Posterior vena cava (tissue), 2 donors: ENCODE measurements at regions not wholly inside any gene's neighbourhood (a gene's known extent, or its start where the extent isn't known, plus 50 kb on each side); places are given as distances from the start of the nearest gene placed in this dataset.

Experiments
- DNase-seq: peaks from one replicate; pipeline ENCODE4 v3.0.0-alpha.2; 2020; ENCODE audit warnings: low spot score
- intact Hi-C, 2 donors: fragments of 100-400 bp; cut with DNase I; formaldehyde crosslinking; loops; one replicate each; pipeline versions ENCODE4 v1.14.1 to v1.14.2; 2022 to 2023
- donor health status: DM: yes; HTN: yes; CAD: no.
- donor health status: DM: yes; HTN: yes; CAD: no.

GRCh38 chr5:118558871-118559270 lies 429.5 kb downstream of the DTWD2 start:
- DNase-seq: no peak
- intact Hi-C loops: no loop called here

- no peak for DNase-seq
- intact Hi-C loops: no loop called here
Measured at GRCh38 chr5:118557251-118557661, 431.1 kb downstream of the DTWD2 start.

GRCh38 chr5:118556792-118557191 lies 431.6 kb downstream of the DTWD2 start:
- no peak for DNase-seq
- intact Hi-C loops: no loop called here

GRCh38 chr5:118555727-118556126 lies 432.6 kb downstream of the DTWD2 start:
- DNase-seq: no peak
- intact Hi-C loops: no loop called here

- intact Hi-C loops: no loop called here
- no peak for DNase-seq
Measured at GRCh38 chr5:118554981-118555380, 433.4 kb downstream of the DTWD2 start.

GRCh38 chr5:118554241-118554640 lies 434.1 kb downstream of the DTWD2 start:
- DNase-seq: no peak
- intact Hi-C loops: no loop called here

GRCh38 chr5:118553662-118554061 lies 434.7 kb downstream of the DTWD2 start:
- DNase-seq: peak; percentile 89
- intact Hi-C loops: no loop called here

GRCh38 chr5:118552731-118553360 lies 435.5 kb downstream of the DTWD2 start:
- intact Hi-C loops: no loop called here
- no peak for DNase-seq

GRCh38 chr5:118552146-118552545 lies 436.2 kb downstream of the DTWD2 start:
- DNase-seq: no peak
- intact Hi-C loops: no loop called here

GRCh38 chr5:118551716-118552115 lies 436.6 kb downstream of the DTWD2 start:
- DNase-seq: no peak
- intact Hi-C loops: no loop called here

GRCh38 chr5:118551031-118551430 lies 437.3 kb downstream of the DTWD2 start:
- intact Hi-C loops: no loop called here
- no peak for DNase-seq

GRCh38 chr5:118548761-118549720 lies 439.3 kb downstream of the DTWD2 start:
- intact Hi-C loops: no loop called here
- no peak for DNase-seq

GRCh38 chr5:118545470-118545869 lies 442.9 kb downstream of the DTWD2 start:
- intact Hi-C loops: no loop called here
- no peak for DNase-seq

- intact Hi-C loops: no loop called here
- no peak for DNase-seq
Measured at GRCh38 chr5:118544887-118545449, 443.4 kb downstream of the DTWD2 start.

- intact Hi-C loops: no loop called here
- DNase-seq: no peak
Measured at GRCh38 chr5:118533923-118534322, 454.4 kb downstream of the DTWD2 start.

- DNase-seq: no peak
- intact Hi-C loops: no loop called here
Measured at GRCh38 chr5:118533156-118533555, 455.2 kb downstream of the DTWD2 start.

GRCh38 chr5:118531276-118531675 lies 457.1 kb downstream of the DTWD2 start:
- no peak for DNase-seq
- intact Hi-C loops: no loop called here

GRCh38 chr5:118529361-118530144 lies 458.8 kb downstream of the DTWD2 start:
- intact Hi-C loops: no loop called here
- no peak for DNase-seq

- intact Hi-C loops: no loop called here
- no peak for DNase-seq
Measured at GRCh38 chr5:118522626-118523025, 465.7 kb downstream of the DTWD2 start.
